ENCODE measurements at regions not wholly inside any gene's neighbourhood (a gene's known extent, or its start where the extent isn't known, plus 50 kb on each side); places are given as distances from the start of the nearest gene placed in this dataset.

- in situ Hi-C loops (cut with HindIII; ENCODE audit: low sequenced_read_pairs) = no loop called here
- no peak for DNase-seq (ENCODE audit: low spot score)
These were observed 275.0 kb downstream of the SPATA31D1 start for GRCh38 chr9:82263619-82264018.

- no peak for DNase-seq (ENCODE audit: low spot score)
- in situ Hi-C loops (cut with HindIII; ENCODE audit: low sequenced_read_pairs) = no loop called here
These were observed 282.6 kb downstream of the SPATA31D1 start for GRCh38 chr9:82271106-82271561.

- DNase-seq (ENCODE audit: low spot score) = no peak
- in situ Hi-C loops (cut with HindIII; ENCODE audit: low sequenced_read_pairs) = no loop called here
These were observed 284.5 kb downstream of the SPATA31D1 start for GRCh38 chr9:82273121-82273520.

- in situ Hi-C loops (cut with HindIII; ENCODE audit: low sequenced_read_pairs) = no loop called here
- no peak for DNase-seq (ENCODE audit: low spot score)
These were observed 286.8 kb downstream of the SPATA31D1 start for GRCh38 chr9:82275258-82275927.

GRCh38 chr9:82281066-82281465 lies 292.5 kb downstream of the SPATA31D1 start:
- in situ Hi-C loops (cut with HindIII; ENCODE audit: low sequenced_read_pairs) = no loop called here
- no peak for DNase-seq (ENCODE audit: low spot score)

DNA sequence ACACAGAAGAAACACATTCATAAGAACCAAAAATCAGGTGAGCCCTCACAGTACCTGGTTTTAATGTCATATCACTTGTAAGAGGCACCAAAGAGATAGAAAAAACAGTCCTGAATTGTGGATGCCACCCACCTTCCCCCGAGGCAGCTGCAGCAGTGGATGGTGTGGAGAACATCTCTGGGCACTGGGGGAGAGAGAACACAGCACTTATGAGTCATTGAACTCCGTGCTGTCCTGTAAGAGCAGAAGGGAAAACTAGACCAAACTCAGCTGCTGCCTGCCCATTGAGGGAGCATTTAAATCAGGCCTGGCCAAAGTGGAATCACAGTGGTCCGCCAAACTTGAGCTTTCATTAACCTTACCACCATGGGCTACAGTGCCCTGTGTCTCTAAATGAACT lies 296.2 kb downstream of the SPATA31D1 start:
- in situ Hi-C loops (cut with HindIII; ENCODE audit: low sequenced_read_pairs) = no loop called here
- no peak for DNase-seq (ENCODE audit: low spot score)

DNA sequence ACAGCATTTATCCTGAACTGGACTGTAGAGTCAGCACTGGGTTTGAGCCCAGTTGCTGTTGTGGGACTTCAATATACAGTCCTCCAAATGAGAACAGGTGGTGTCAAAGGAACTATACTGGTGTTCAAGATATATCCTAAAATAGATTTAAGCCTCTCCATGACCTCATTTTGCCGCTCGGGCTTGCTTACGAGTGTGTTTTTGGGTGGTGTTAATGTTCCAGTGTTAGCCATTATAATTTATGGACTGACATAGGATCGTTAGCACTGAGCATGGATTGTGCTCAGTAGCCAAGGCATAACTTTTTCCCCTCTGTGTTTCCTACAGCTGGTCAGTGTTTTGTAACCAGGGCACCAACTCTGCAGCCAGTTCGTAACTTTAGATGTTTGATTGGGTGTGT lies 306.6 kb downstream of the SPATA31D1 start:
- DNase-seq (ENCODE audit: low spot score) = peak; percentile 2
- in situ Hi-C loops (cut with HindIII; ENCODE audit: low sequenced_read_pairs) = no loop called here

GRCh38 chr9:82299870-82300269 lies 311.3 kb downstream of the SPATA31D1 start:
- in situ Hi-C loops (cut with HindIII; ENCODE audit: low sequenced_read_pairs) = no loop called here
- DNase-seq (ENCODE audit: low spot score) = no peak

DNA sequence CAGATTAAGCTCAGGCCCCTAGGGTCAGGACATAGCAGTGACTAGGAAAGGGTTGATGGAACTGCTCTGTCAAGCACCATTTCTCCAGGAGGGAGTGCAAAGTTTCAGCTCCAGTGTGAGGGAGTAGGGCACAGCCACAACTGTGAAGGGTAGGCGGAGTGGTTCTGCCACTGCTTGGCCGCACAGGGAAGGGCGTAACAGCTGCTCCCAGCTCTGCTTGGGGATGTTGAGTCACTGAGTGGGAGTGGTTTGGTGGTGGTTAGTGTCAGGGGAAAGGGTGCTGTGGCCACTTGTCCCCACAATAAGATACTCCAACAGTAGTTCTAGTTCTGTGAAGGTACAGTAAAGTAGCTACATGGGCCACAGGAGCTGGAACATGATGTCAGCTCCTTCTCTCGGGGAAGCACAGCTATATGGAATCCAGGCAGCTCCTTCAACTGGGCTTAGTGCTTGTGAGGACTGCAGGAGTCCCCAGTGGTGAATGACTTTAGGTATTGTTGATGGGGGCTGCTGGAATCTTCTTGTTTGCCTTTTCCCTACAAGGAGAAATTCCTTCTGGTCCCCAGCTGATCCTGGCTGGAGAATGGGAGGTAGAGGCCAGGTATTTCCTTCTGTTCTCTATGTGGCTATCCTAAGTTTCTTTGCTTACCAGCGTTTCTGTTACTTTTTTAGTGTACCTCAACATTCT lies 314.5 kb downstream of the SPATA31D1 start:
- no peak for DNase-seq (ENCODE audit: low spot score)
- in situ Hi-C loops (cut with HindIII; ENCODE audit: low sequenced_read_pairs) = no loop called here

DNA sequence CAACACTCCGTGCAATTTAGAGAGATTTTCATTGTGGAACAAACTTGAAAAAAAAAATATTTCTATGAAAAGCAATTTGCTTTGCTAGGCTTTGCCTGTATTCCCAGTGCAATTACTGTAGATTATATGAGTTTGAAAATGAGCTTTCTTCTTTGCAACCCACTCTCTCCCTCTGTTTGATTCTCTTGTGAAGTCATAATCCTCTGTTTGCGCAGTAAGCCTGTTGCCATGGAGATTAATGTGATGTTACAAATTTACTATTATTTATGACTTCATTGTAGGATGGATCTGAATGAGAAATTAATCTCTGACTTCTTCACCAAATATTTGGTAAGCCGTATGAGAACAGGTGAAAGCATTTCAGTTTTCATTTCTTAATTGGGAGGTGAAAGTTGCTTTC lies 320.3 kb downstream of the SPATA31D1 start:
- no peak for DNase-seq (ENCODE audit: low spot score)
- in situ Hi-C loops (cut with HindIII; ENCODE audit: low sequenced_read_pairs) = no loop called here

DNA sequence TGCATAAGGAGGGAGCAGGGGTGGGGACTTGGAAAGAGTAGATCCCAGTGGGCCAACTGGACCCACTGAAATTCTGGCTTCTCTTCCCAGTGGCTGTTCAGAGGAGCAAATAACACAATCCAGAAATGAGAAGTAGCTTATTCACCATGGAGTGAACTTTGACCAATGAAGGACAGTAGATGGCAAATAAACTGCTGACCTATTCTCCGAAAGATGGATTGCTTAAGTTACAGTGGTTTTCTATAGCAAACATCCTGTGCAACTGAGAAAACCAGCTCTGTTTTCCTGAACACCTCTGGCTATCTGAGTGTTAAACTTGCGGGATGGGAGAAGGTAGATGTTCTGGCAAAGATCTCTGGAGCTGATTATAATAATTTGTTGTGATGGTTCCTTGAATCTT lies 325.1 kb downstream of the SPATA31D1 start:
- DNase-seq (ENCODE audit: low spot score) = no peak
- in situ Hi-C loops (cut with HindIII; ENCODE audit: low sequenced_read_pairs) = no loop called here

- no peak for DNase-seq (ENCODE audit: low spot score)
- in situ Hi-C loops (cut with HindIII; ENCODE audit: low sequenced_read_pairs) = no loop called here
These were observed 332.0 kb downstream of the SPATA31D1 start for GRCh38 chr9:82320566-82320965.

- DNase-seq (ENCODE audit: low spot score) = no peak
- in situ Hi-C loops (cut with HindIII; ENCODE audit: low sequenced_read_pairs) = no loop called here
These were observed 337.3 kb downstream of the SPATA31D1 start for GRCh38 chr9:82325907-82326306.

DNA sequence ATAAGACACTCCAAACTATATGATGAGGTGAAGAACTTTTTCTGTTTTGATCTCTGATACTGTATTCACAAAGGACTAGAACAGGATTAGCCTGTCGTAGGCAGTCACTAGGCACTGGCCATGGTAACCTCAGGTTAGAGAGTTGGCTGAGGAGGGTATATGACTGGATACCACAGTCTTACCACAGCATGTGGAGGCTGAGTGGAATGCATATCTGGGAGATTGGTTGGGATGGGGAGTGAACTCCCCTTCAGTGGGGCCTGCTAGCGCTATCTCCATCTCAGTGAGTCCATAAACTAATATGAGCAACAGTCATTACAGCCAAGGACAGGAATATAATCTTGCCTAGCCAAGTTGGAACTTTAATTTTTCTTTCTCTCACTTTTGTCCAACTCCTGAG lies 339.1 kb downstream of the SPATA31D1 start:
- no peak for DNase-seq (ENCODE audit: low spot score)
- in situ Hi-C loops (cut with HindIII; ENCODE audit: low sequenced_read_pairs) = no loop called here

- in situ Hi-C loops (cut with HindIII; ENCODE audit: low sequenced_read_pairs) = no loop called here
- no peak for DNase-seq (ENCODE audit: low spot score)
These were observed 342.5 kb downstream of the SPATA31D1 start for GRCh38 chr9:82331079-82331478.

GRCh38 chr9:82332018-82332773 lies 343.6 kb downstream of the SPATA31D1 start:
- no peak for DNase-seq (ENCODE audit: low spot score)
- in situ Hi-C loops (cut with HindIII; ENCODE audit: low sequenced_read_pairs) = no loop called here

- DNase-seq (ENCODE audit: low spot score) = no peak
- in situ Hi-C loops (cut with HindIII; ENCODE audit: low sequenced_read_pairs) = no loop called here
These were observed 344.2 kb downstream of the SPATA31D1 start for GRCh38 chr9:82332774-82333152.

DNA sequence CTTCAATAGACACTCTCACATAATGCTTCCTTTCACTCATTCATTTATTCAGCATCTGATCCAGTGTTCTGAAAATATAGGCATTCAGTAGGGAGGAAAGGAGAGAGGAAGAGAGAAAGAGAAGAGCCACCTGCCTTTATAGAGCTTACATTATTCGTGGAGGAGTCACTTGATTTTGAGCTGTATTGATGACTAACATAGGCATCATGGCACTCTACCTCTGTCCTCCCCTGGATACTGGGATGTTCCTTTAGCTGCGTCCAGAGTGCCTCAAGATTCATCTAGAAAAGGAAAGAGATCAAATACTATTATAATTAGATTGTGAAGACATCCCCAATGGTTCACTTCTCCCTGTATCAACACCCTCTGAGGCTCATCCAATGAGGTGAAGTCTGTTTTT lies 345.1 kb downstream of the SPATA31D1 start:
- in situ Hi-C loops (cut with HindIII; ENCODE audit: low sequenced_read_pairs) = no loop called here
- no peak for DNase-seq (ENCODE audit: low spot score)

DNA sequence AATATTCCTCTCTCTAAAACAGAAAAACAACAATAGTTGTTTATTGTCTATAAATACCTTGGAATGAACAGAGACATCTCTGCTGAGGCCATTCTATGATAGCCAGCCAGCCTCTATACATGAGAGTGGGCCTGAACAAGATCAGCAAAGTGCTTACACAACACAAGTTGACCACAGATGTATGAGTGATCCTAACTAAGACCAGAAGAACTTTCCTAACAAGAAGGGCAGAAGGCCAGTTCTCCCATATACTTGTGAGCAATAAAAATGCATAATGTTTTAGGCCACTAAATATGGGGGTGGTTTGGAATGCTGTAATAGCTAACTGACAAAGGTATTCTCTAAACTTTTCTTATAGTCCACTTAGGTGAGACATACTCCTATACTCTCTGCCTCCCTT lies 345.7 kb downstream of the SPATA31D1 start:
- in situ Hi-C loops (cut with HindIII; ENCODE audit: low sequenced_read_pairs) = no loop called here
- no peak for DNase-seq (ENCODE audit: low spot score)

DNA sequence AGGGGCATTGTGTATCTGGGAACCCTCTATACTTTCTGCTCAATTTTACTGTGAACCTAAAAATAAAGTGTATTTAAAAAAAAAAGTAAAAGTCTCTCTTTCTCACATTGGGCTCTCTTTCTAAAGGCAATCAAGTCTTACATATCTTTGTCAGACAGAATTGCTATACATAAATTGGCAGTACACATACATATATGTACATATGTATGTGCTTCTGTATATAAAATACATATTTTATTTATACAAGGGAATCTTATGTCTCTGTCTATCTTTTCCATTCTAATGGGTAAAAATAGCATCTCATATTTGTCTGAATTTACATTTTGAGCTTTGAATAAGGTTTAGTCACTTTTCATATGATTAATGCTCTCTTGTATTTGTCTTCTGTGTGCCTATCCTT lies 348.8 kb downstream of the SPATA31D1 start:
- DNase-seq (ENCODE audit: low spot score) = no peak
- in situ Hi-C loops (cut with HindIII; ENCODE audit: low sequenced_read_pairs) = no loop called here
